Smooth muscle cell (in vitro differentiated cells): ENCODE measurements at regions not wholly inside any gene's neighbourhood (a gene's known extent, or its start where the extent isn't known, plus 50 kb on each side); places are given as distances from the start of the nearest gene placed in this dataset.

ENCODE experiments used
- DNase-seq: peaks from one replicate; lab custom pipeline; 2025; ENCODE audit not compliant: unreplicated experiment; lab: John Stamatoyannopoulos, UW
- H2AFZ ChIP-seq: fragments of 200-600 bp; sonication (generic); 2 replicates; pipeline ENCODE4 v1.6.0; 2016; ENCODE audit warnings: antibody characterized with exemption, low read depth, mild to moderate bottlenecking
- H3F3A ChIP-seq: fragments of 200-600 bp; sonication (generic); 2 replicates; pipeline ENCODE4 v1.6.0; 2017; ENCODE audit warnings: antibody characterized with exemption, low read depth
- H3K27ac ChIP-seq: fragments of 200-600 bp; sonication (generic); 2 replicates; pipeline ENCODE4 v1.5.1; 2016; ENCODE audit warnings: low read depth, mild to moderate bottlenecking
- H3K27me3 ChIP-seq: fragments of 200-600 bp; sonication (generic); 2 replicates; pipeline ENCODE4 v1.6.1; 2016; ENCODE audit warnings: low read depth, mild to moderate bottlenecking
- H3K36me3 ChIP-seq: fragments of 200-600 bp; sonication (generic); 2 replicates; pipeline ENCODE4 v1.5.1; 2016; ENCODE audit warnings: low read depth
- H3K4me1 ChIP-seq: fragments of 200-600 bp; sonication (generic); 2 replicates; pipeline ENCODE4 v1.5.1; 2016; ENCODE audit warnings: low read depth
- H3K4me2 ChIP-seq: fragments of 200-600 bp; sonication (generic); 2 replicates; pipeline ENCODE4 v1.6.0; 2016; ENCODE audit warnings: mild to moderate bottlenecking
- H3K4me3 ChIP-seq: fragments of 200-600 bp; sonication (generic); 2 replicates; pipeline ENCODE4 v1.5.1; 2016; ENCODE audit warnings: mild to moderate bottlenecking
- H3K79me2 ChIP-seq: fragments of 200-600 bp; sonication (generic); 2 replicates; pipeline ENCODE4 v1.6.0; 2016; ENCODE audit warnings: low read depth, mild to moderate bottlenecking
- H3K9ac ChIP-seq: fragments of 200-600 bp; sonication (generic); 2 replicates; pipeline ENCODE4 v1.6.0; 2016; ENCODE audit warnings: low read depth
- H3K9me3 ChIP-seq: fragments of 200-600 bp; sonication (generic); replicated peaks from 2 replicates; pipeline ENCODE4 v1.5.1; 2016; ENCODE audit warnings: low read depth
- H4K20me1 ChIP-seq: fragments of 200-600 bp; sonication (generic); 2 replicates; pipeline ENCODE4 v1.6.0; 2016; ENCODE audit warnings: low read depth
- CTCF ChIP-seq: fragments of 200-600 bp; sonication (generic); IDR thresholded peaks from 2 replicates; pipeline ENCODE4 v1.5.1; 2017; ENCODE audit warnings: borderline replicate concordance, mild to moderate bottlenecking, antibody characterized with exemption; ENCODE audit not compliant: insufficient read depth, poor library complexity, severe bottlenecking
- WGBS: methylation state at CpG from one replicate; pipeline ENCODE4 v1.1.7; 2016; ENCODE audit warnings: low lambda C conversion rate; 5-methylcytosine and 5-hydroxymethylcytosine counted together

GRCh38 chr3:145176907-145177306 lies 984.1 kb downstream of the PLOD2 start:
- peak overlapping the region; percentile 7 for H3K27ac ChIP-seq

GRCh38 chr3:145177828-145178227 lies 983.2 kb downstream of the PLOD2 start:
- no peak overlapping the region for H3K27ac ChIP-seq
- TF ChIP-seq CTCF: no peak
- no peak overlapping the region for H2AFZ ChIP-seq
- H3K4me1 ChIP-seq: peaks cover 15% of the 10 kb centered on the region
- H3F3A ChIP-seq: no peaks in the 10 kb centered on the region
- 69% methylated on average over 2 of the region's 2 CpGs for WGBS
- no peak overlapping the region for H3K4me2 ChIP-seq
- no peak for DNase-seq
- H3K4me3 ChIP-seq: no peak overlapping the region
- H4K20me1 ChIP-seq: no peaks in the 10 kb centered on the region
- H3K36me3 ChIP-seq: no peaks in the 10 kb centered on the region
- H3K9ac ChIP-seq: no peak overlapping the region
- H3K79me2 ChIP-seq: no peaks in the 10 kb centered on the region
- H3K9me3 ChIP-seq: no peaks in the 10 kb centered on the region
- H3K27me3 ChIP-seq: no peaks in the 10 kb centered on the region

More at GRCh38 chr3:145176907-145177306, 984.1 kb downstream of the PLOD2 start:
- H3K27me3 ChIP-seq: no peaks in the 10 kb centered on the region
- H3K4me2 ChIP-seq: peak overlapping the region; percentile 27
- H2AFZ ChIP-seq: peak overlapping the region; percentile 5
- no peaks in the 10 kb centered on the region for H3F3A ChIP-seq
- H3K36me3 ChIP-seq: no peaks in the 10 kb centered on the region
- peaks cover 7% of the 10 kb centered on the region for H3K4me1 ChIP-seq
- 59% methylated on average over 2 of the region's 2 CpGs for WGBS
- no peaks in the 10 kb centered on the region for H3K9me3 ChIP-seq
- DNase-seq: no peak
- no peaks in the 10 kb centered on the region for H3K79me2 ChIP-seq
- no peak overlapping the region for H3K4me3 ChIP-seq
- H4K20me1 ChIP-seq: no peaks in the 10 kb centered on the region
- TF ChIP-seq CTCF: no peak
- H3K9ac ChIP-seq: no peak overlapping the region

- peak overlapping the region; percentile 77 for H2AFZ ChIP-seq
- H4K20me1 ChIP-seq: no peaks in the 10 kb centered on the region
- peak overlapping the region; percentile 33 for H3K4me3 ChIP-seq
- DNase-seq: no peak
- 78% methylated on average over 4 of the region's 4 CpGs for WGBS
- no peak for TF ChIP-seq CTCF
- peak overlapping the region; percentile 69 for H3K4me2 ChIP-seq
- no peaks in the 10 kb centered on the region for H3K36me3 ChIP-seq
- no peaks in the 10 kb centered on the region for H3F3A ChIP-seq
- no peaks in the 10 kb centered on the region for H3K79me2 ChIP-seq
- no peak overlapping the region for H3K27ac ChIP-seq
- no peak overlapping the region for H3K9ac ChIP-seq
- H3K27me3 ChIP-seq: no peaks in the 10 kb centered on the region
- peaks cover 9% of the 10 kb centered on the region for H3K4me1 ChIP-seq
- H3K9me3 ChIP-seq: no peaks in the 10 kb centered on the region
Observed at GRCh38 chr3:145182196-145182911, 978.6 kb downstream of the PLOD2 start.

GRCh38 chr3:145183261-145183660 lies 977.7 kb downstream of the PLOD2 start:
- Histone ChIP-seq H3K36me3 (no peaks in the 10 kb centered on the region), H3K79me2 (no peaks in the 10 kb centered on the region), H3K9me3 (no peaks in the 10 kb centered on the region), H3K4me2 (no peak overlapping the region), H3K4me3 (no peak overlapping the region), H3K9ac (no peak overlapping the region), H3K27me3 (no peaks in the 10 kb centered on the region), H3F3A (no peaks in the 10 kb centered on the region), H3K4me1 (peaks cover 9% of the 10 kb centered on the region), H2AFZ (no peak overlapping the region), H4K20me1 (no peaks in the 10 kb centered on the region), H3K27ac (no peak overlapping the region)
- DNase-seq: no peak
- whole genome bisulfite sequencing: 77% methylated on average over 3 of the region's 3 CpGs
- no peak for TF ChIP-seq CTCF
